CD4-positive, alpha-beta T cell treated with Interferon gamma for 1 hour (primary cell): ENCODE measurements at regions not wholly inside any gene's neighbourhood (a gene's known extent, or its start where the extent isn't known, plus 50 kb on each side); places are given as distances from the start of the nearest gene placed in this dataset.
"Not testable (repeated sequence)": the region's sequence is repeated elsewhere in the genome, so short reads cannot be mapped to it uniquely, and the experiment has no call there.

Experiments used
- DNase-seq: peaks from one replicate; pipeline ENCODE4 v3.0.0-alpha.2; 2020

- DNase-seq, result no peak
Measured at GRCh38 chr18:39620551-39621168, 2055.1 kb upstream of the CELF4 start.

DNA sequence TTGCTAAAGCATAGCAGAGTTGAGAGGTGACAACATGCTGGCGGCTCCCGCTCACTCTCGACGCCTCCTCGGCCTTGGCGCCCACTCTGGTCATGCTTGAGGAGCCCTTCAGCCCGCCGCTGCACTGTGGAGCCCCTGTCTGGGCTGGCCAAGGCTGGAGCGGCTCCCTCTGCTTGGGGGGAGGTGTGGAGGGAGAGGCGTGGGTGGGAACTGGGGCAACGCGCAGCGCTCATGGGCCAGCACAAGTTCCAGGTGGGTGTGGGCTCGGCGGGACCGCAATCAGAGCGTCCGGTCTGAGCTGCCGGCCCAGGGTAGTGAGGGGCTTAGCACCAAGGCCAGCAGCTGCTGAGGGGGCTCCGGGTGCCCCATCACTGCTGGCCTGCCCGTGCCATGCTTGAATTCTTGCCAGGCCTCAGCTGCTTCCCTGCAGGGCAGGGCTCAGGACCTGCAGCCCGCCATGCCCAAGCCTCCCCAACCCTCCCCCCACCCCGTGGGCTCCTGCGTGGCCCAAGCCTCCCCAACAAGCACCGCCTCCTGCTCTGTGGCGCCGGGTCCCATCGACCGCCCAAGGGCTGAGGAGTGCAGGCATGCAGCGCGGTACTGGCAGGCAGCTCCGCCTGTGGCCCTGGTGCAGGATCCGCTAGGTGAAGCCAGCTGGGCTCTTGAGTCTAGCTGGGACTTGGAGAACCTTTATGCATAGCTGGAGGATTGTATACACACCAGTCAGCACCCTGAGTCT is 2052.8 kb upstream of the CELF4 start:
- DNase-seq, result no peak

GRCh38 chr18:39611381-39612100 is 2045.9 kb upstream of the CELF4 start:
- DNase-seq, result no peak

DNA sequence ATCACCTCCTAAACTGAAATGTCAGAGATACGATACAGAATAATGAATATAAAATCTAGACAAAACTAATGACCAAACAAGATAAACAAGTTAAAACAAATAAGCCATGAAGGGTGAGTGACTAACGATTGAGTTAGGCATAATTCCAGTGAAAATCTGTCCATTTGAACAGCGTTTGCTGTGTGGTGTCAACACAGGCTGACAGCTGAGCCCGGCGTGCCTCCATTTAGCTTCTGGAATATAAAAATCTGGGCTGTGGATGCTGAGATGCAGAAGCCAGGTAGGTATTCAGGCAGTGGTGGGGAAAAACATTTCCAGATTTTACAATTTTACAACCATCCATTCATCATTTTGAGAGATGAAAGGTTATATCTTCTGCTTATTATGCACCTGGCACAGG is 2041.4 kb upstream of the CELF4 start:
- no peak for DNase-seq

DNA sequence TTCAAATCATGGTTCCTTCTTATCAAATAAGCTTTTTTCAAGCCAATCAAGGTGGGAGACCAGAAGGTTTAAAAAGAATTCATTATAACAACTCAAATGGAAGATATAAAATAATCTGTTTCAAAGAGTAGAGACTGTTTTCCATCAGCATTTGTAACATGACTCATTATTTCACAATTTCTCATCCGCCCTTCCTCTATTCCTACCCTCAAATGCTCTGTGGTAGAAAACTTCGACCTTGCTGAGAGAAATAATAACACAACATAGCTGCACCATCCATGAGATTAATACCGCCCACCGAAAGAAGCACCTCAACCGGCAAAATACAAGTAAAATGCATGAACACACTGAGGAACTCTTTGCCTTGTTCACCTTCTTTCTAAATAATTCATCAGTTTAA is 2039.2 kb upstream of the CELF4 start:
- no peak for DNase-seq

- DNase-seq, result no peak
Measured at GRCh38 chr18:39602131-39602530, 2036.5 kb upstream of the CELF4 start.

DNA sequence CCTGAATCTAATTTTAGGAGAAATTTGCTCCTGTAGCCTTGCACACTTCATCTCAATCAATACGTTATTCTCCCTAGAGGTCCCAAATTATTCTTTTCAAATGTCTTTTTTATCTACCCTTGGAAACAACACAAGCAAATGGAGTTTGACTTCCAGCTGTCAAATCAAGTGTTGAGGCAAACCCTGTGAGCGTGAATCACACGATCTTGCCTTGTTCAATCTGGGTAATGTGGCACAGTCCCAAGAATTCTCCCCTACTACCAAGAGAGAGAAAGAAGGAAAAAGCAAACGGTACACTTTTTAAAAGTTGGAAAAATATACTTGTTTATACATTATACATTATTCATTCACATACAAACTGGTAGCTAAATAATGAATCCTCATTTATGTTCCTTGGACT is 2035.3 kb upstream of the CELF4 start:
- DNase-seq, result no peak

DNA sequence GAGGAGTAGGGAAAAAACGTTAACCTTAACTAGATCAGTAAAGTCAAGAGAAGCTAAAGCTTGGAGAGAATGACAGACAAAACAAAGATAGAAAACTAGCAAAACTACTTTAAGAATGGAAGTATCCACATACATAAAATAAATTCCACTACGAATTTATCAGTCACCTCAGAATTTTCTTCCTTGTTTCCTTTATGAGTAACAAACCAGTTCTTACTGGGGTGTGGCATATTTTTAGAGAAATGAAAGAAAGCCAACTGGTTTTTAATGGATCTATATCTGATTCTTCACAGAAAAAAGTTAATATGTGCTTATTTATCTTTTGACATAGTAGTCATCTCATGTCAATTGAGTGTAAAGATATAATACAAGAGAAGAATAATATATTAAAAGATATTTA is 2033.7 kb upstream of the CELF4 start:
- DNase-seq, result no peak

DNA sequence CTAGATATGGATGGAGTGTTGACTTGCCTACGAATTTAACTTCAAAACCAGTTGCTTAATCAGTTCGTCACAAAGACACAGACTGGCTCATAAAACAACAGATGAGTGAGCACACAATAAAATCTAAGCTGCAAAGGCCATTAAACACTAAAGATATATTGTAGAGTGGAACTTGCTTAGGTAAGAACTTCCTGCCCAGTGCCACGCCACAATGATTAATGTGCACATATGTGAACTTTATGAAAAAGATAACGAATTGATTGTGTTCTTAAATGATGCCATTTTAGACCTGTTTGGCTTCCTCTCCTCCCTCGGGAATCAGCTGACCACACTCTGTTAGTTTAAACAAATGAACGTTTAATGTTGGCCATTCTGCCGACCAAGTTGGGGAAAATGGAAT is 2031.3 kb upstream of the CELF4 start:
- DNase-seq, result no peak

DNA sequence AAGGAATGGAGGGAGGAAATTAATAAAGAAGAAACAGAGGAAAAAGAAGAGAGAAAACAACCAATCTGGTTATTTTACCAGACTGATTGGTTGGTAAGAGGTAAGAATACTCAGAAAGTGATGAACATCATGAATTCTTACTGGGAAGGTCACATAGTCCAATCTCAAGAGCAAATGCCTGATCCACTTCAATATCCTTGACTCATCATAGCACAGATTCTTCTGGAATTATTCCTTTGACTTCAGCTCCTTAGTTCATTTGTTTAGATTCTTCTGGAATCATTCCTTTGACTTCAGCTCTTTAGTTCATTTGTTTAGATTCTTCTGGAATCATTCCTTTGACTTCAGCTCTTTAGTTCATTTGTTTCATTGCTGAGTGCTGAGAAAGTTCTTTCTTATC is 2030.6 kb upstream of the CELF4 start:
- no peak for DNase-seq

DNA sequence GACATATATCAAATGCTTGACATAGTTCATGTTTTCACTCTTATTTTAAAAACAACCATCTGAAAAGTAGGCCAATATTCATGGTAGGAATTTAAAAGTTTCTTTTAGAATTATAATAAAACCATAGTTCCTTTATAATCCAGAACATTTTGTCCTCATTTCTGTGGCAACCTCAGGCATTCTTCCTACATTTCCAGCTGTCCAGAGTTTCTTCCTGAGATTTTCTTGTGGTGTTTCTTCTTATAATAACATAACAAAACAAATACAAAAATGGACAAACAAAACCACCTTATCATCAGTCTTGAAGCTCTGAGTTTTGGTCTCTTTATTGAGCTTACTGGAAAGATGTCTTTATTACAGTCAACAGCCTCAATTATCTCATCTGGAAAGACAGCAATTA is 2028.6 kb upstream of the CELF4 start:
- DNase-seq, result no peak

- no peak for DNase-seq
Measured at GRCh38 chr18:39591649-39592048, 2026.1 kb upstream of the CELF4 start.

GRCh38 chr18:39589496-39589895 is 2023.9 kb upstream of the CELF4 start:
- no peak for DNase-seq

GRCh38 chr18:39587586-39587985 is 2022.0 kb upstream of the CELF4 start:
- DNase-seq, result no peak

GRCh38 chr18:39586741-39587140 is 2021.1 kb upstream of the CELF4 start:
- no peak for DNase-seq

DNA sequence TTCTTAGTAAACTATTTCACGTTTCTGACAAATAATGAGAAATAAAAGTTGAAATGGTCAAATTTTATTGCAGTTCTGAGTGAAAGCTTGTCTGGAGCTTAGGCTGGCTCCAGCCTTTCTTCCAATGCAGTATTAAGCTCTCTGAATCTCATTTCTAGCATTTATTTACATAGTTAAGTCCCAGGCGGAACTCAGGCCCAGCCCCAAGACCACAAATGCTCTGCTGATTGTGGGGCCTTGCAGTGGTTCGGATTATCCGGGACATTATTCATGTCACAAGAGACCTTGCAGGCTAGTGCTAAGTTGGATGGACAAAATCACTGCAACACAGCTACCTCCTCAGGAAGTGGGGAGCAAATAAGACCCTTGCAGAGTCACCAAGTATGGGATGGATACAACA is 2009.3 kb upstream of the CELF4 start:
- DNase-seq, result no peak

DNA sequence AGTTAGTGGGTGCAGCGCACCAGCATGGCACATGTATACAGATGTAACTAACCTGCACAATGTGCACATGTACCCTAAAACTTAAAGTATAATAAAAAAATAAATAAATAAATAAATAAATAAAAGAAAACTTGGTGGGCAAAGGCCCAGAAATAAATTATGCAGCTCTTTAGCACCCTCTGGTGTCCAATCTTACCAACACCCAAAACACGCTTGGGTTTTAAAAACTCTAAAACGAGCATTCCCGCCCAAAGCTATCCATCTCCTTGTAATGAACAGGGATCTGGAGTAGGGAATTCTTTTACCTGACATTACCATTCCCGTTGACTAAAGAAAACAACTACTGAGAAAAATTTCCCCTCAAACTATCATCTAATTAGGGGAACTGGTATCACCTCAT is 2005.9 kb upstream of the CELF4 start:
- no peak for DNase-seq

GRCh38 chr18:39565551-39566230 is 2000.1 kb upstream of the CELF4 start:
- not testable (repeated sequence) for DNase-seq

GRCh38 chr18:39564716-39565115 is 1999.1 kb upstream of the CELF4 start:
- DNase-seq, result no peak

DNA sequence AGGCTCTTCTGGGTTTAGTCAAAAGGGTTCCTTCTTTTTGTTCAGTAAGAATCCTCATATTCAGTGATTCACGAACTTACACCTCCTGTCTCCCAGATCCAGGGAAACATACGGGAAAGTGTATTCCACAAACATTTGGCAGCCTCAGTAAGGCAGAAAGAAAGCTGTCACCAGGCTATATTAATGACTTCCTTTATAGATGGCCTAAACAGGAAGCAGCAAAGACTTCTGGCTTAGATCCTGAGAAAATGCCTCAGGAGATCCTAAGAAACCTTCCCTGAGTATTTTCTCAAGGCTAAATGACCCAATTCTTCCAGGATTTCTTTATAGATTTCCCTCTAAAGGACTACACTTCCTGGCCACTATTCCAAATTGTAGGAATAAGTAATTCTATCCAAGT is 1995.5 kb upstream of the CELF4 start:
- no peak for DNase-seq

GRCh38 chr18:39558658-39559057 is 1993.1 kb upstream of the CELF4 start:
- DNase-seq, result no peak

- DNase-seq, result no peak
Measured at GRCh38 chr18:39555496-39555895, 1989.9 kb upstream of the CELF4 start.

DNA sequence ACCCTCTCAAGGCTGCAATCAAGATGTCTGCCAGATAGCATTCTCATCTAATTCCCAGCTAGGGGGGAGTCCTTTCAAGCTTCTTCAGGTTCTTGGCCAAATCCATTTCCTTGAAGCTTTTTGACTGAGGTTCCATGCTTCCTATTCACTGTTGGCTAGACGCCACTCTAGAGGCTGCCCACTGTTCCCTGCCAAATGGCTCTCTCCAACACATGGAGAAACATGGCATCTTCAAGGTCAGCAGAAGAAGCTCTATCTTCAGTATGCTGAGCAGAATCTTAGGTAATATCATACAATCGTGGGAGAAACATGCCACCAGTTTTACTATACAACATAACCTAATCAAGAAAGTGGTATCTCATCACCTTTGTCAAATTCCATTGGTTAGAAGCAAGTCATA is 1985.1 kb upstream of the CELF4 start:
- DNase-seq, result no peak

DNA sequence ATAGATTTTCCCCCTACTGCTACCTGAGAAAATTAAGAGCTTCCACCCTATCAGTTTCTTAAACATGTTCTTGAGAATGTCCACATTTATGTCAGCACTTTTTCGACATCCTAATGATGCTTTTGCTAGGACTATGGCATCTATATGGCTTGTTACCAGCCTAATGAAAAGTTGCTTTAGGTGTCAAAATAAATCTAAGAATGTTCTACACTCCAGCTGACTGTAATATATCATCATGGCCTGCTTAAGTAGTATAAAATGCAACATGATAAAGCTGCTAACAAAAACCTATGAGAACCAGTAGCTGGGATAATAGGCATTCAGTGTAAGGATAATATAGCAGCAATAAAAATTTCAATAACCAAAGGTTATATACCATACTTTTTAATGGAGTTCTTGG is 1983.5 kb upstream of the CELF4 start:
- DNase-seq, result no peak
